GM12892 (cell line): ENCODE measurements at regions not wholly inside any gene's neighbourhood (a gene's known extent, or its start where the extent isn't known, plus 50 kb on each side); places are given as distances from the start of the nearest gene placed in this dataset.

Experiments
- POLR2A ChIP-seq: IDR thresholded peaks from 2 replicates; pipeline ENCODE4 v1.6.1; 2011; ENCODE audit warnings: low read depth, low read length, control low read depth
- POLR2AphosphoS5 ChIP-seq: IDR thresholded peaks from 2 replicates; pipeline ENCODE4 v1.6.1; 2011; ENCODE audit warnings: low read depth, low read length, control low read depth

DNA sequence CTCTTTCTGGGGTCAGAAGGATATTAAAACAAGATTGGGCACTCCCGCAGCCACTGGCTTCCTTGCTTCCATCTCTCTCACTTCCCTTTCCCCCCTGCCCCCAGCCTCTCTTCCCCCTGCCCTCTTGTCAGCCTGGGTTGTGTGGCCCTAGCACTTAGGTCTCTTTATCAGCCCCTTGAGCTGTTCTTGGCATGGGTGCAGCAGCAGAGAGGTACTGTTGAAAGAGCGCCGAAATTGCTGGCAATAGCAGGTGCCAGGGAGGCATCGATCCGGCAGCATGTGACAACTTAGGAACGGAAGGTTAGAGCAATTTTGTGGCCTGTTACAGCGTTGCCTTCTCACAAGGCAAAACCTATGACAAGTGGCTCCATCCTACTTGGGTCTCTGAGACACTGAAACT lies 333.1 kb upstream of the IGFBP7 start:
- no peak for TF ChIP-seq POLR2A
- TF ChIP-seq POLR2AphosphoS5 = no peak
